GM23248 (cell line): ENCODE measurements at regions not wholly inside any gene's neighbourhood (a gene's known extent, or its start where the extent isn't known, plus 50 kb on each side); places are given as distances from the start of the nearest gene placed in this dataset.

Source experiments
- EZH2 ChIP-seq: fragments of 200-600 bp; sonication (generic); IDR thresholded peaks from 2 replicates; pipeline ENCODE4 v1.6.1; 2018; ENCODE audit warnings: antibody characterized with exemption, mild to moderate bottlenecking; ENCODE audit not compliant: insufficient read depth, poor library complexity, severe bottlenecking
- EZH2phosphoT487 ChIP-seq: fragments of 200-600 bp; sonication (generic); IDR thresholded peaks from 2 replicates; pipeline ENCODE4 v1.6.1; 2018; ENCODE audit warnings: antibody characterized with exemption, moderate library complexity, mild to moderate bottlenecking, low read depth; ENCODE audit not compliant: insufficient read depth

GRCh38 chr2:118723394-118723793 lies 124.1 kb downstream of the EN1 start:
- TF ChIP-seq EZH2, result no peak
- TF ChIP-seq EZH2phosphoT487, result no peak
